SK-N-SH treated with all-trans-retinoic acid at 6 μM for 48 hours (cell line): ENCODE measurements at regions not wholly inside any gene's neighbourhood (a gene's known extent, or its start where the extent isn't known, plus 50 kb on each side); places are given as distances from the start of the nearest gene placed in this dataset.

Experiments used
- ARNTL ChIP-seq: fragments of 450-650 bp; formaldehyde crosslinking; IDR thresholded peaks from 2 replicates; pipeline ENCODE4 v1.5.0; 2020; ENCODE audit warnings: low read depth, mild to moderate bottlenecking, moderate library complexity, borderline replicate concordance
- BACH2 ChIP-seq: fragments of 250-450 bp; sonication (Bioruptor Pico); IDR thresholded peaks from 2 replicates; pipeline ENCODE4 v1.9.0; 2021; ENCODE audit warnings: mild to moderate bottlenecking, borderline replicate concordance
- RARB ChIP-seq: fragments of 250-450 bp; sonication (Bioruptor Pico); IDR thresholded peaks from 2 replicates; pipeline ENCODE4 v1.8.0; 2021; ENCODE audit warnings: mild to moderate bottlenecking, moderate library complexity
- SNAI2 ChIP-seq: fragments of 250-450 bp; sonication (Bioruptor Pico); IDR thresholded peaks from 2 replicates; pipeline ENCODE4 v1.5.0; 2020; ENCODE audit warnings: mild to moderate bottlenecking, moderate library complexity
- TOX ChIP-seq: fragments of 250-450 bp; sonication (Bioruptor Pico); IDR thresholded peaks from 2 replicates; pipeline ENCODE4 v1.8.0; 2021; ENCODE audit warnings: mild to moderate bottlenecking, moderate library complexity, borderline replicate concordance
- ZFP30 ChIP-seq: fragments of 450-650 bp; formaldehyde crosslinking; IDR thresholded peaks from 2 replicates; pipeline ENCODE4 v1.5.0; 2022; ENCODE audit warnings: mild to moderate bottlenecking, moderate library complexity
- ZNF8 ChIP-seq: fragments of 450-650 bp; formaldehyde crosslinking; IDR thresholded peaks from 2 replicates; pipeline ENCODE4 v1.5.0; 2020; ENCODE audit warnings: mild to moderate bottlenecking, moderate library complexity
- TF ChIP-seq, protein P1 (sequence below): fragments of 250-450 bp; sonication (Bioruptor Pico); IDR thresholded peaks from 2 replicates; pipeline ENCODE4 v1.5.1; 2021; ENCODE audit warnings: mild to moderate bottlenecking, moderate library complexity
- TF ChIP-seq, protein P2 (sequence below): fragments of 250-450 bp; sonication (Bioruptor Pico); IDR thresholded peaks from 2 replicates; pipeline ENCODE4 v1.8.0; 2021; ENCODE audit warnings: low read depth, mild to moderate bottlenecking, moderate library complexity, borderline replicate concordance

DNA sequence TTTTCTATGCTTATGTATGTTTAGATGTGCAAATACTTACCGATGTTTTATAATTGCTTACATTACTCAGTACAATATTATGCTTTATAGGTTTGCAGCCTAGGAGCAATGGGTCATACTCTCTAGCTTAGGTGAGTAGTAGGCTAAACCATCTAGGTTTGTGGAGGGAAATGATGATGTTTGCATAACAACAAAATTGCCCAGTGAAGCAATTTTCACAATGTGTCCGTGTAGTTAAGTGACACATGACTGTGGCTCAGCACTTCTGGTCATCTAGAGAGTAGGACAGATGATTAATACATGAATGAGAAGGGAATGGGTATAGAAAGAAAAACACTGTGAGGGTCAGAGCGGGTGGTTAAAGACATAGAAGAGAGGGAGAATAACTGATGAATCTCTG, 2116.2 kb upstream of the PIK3C3 start:
- TF ChIP-seq BACH2 (no peak), SNAI2 (CRISPR knock-in tag) (no peak), RARB (CRISPR knock-in tag) (no peak), ZFP30 (CRISPR knock-in tag) (no peak), TOX (CRISPR knock-in tag) (no peak), ARNTL (CRISPR knock-in tag) (no peak), ZNF8 (CRISPR knock-in tag) (no peak)
- TF ChIP-seq, protein P1, sequence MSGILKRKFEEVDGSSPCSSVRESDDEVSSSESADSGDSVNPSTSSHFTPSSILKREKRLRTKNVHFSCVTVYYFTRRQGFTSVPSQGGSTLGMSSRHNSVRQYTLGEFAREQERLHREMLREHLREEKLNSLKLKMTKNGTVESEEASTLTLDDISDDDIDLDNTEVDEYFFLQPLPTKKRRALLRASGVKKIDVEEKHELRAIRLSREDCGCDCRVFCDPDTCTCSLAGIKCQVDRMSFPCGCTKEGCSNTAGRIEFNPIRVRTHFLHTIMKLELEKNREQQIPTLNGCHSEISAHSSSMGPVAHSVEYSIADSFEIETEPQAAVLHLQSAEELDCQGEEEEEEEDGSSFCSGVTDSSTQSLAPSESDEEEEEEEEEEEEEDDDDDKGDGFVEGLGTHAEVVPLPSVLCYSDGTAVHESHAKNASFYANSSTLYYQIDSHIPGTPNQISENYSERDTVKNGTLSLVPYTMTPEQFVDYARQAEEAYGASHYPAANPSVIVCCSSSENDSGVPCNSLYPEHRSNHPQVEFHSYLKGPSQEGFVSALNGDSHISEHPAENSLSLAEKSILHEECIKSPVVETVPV: no peak
- TF ChIP-seq, protein P2, sequence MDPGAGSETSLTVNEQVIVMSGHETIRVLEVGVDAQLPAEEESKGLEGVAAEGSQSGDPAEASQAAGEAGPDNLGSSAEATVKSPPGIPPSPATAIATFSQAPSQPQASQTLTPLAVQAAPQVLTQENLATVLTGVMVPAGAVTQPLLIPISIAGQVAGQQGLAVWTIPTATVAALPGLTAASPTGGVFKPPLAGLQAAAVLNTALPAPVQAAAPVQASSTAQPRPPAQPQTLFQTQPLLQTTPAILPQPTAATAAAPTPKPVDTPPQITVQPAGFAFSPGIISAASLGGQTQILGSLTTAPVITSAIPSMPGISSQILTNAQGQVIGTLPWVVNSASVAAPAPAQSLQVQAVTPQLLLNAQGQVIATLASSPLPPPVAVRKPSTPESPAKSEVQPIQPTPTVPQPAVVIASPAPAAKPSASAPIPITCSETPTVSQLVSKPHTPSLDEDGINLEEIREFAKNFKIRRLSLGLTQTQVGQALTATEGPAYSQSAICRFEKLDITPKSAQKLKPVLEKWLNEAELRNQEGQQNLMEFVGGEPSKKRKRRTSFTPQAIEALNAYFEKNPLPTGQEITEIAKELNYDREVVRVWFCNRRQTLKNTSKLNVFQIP: no peak
